ENCODE measurements at regions not wholly inside any gene's neighbourhood (a gene's known extent, or its start where the extent isn't known, plus 50 kb on each side); places are given as distances from the start of the nearest gene placed in this dataset.

- TF ChIP-seq, protein P1, sequence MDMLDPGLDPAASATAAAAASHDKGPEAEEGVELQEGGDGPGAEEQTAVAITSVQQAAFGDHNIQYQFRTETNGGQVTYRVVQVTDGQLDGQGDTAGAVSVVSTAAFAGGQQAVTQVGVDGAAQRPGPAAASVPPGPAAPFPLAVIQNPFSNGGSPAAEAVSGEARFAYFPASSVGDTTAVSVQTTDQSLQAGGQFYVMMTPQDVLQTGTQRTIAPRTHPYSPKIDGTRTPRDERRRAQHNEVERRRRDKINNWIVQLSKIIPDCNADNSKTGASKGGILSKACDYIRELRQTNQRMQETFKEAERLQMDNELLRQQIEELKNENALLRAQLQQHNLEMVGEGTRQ (IDR thresholded peaks at IDR 0.05; ENCODE audit: low read depth, low read length), result no peak
- TF ChIP-seq, protein P1 (CRISPR knock-in tag; IDR thresholded peaks at IDR 0.05; ENCODE audit: borderline replicate concordance), result no peak
- TF ChIP-seq KIAA2018 (CRISPR knock-in tag; IDR thresholded peaks at IDR 0.05; ENCODE audit: borderline replicate concordance) (no peak), ZBTB34 (CRISPR knock-in tag; IDR thresholded peaks at IDR 0.05) (no peak), SP4 (CRISPR knock-in tag; IDR thresholded peaks at IDR 0.05) (no peak), PHF8 (CRISPR knock-in tag; IDR thresholded peaks at IDR 0.05) (no peak)
Observed at GRCh38 chr2:120433816-120434290, 87.9 kb downstream of the INHBB start.
